WI38 (cell line): ENCODE measurements at regions not wholly inside any gene's neighbourhood (a gene's known extent, or its start where the extent isn't known, plus 50 kb on each side); places are given as distances from the start of the nearest gene placed in this dataset.
A peak's percentile ranks its signal among the peaks of the same experiment; 100 is the strongest.

Experiments
- H3K4me3 ChIP-seq: 2 replicates; pipeline ENCODE4 v1.5.1; 2011; ENCODE audit warnings: low read depth, mild to moderate bottlenecking, control low read depth, low read length
- CTCF ChIP-seq: IDR thresholded peaks from 2 replicates; pipeline ENCODE4 v1.5.1; 2012; ENCODE audit warnings: low read depth, mild to moderate bottlenecking, control low read depth, low read length

GRCh38 chr2:220521551-220521950 lies 894.1 kb downstream of the SLC4A3 start:
- no peak overlapping the region for H3K4me3 ChIP-seq
- no peak for TF ChIP-seq CTCF

GRCh38 chr2:220528180-220528675 lies 900.8 kb downstream of the SLC4A3 start:
- no peak for TF ChIP-seq CTCF
- H3K4me3 ChIP-seq, result no peak overlapping the region

DNA sequence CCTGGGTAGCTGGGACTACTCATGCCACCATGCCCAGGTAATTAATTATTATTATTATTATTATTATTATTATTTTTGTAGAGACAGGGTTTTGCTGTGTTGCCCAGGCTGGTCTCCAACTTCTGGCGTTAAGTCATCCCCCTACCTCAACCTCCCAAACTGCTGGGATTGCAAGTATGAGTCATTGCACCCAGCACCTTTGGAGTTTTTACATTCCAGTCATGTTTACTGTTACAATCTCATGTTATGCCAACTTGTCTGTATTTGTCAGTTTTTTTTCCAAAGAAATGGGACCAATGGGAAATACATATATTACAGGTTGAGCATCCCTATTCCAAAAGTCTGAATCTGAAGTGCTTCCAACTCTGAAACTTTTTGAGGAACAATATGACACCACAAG lies 903.8 kb downstream of the SLC4A3 start:
- H3K4me3 ChIP-seq, result no peak overlapping the region
- TF ChIP-seq CTCF, result no peak

DNA sequence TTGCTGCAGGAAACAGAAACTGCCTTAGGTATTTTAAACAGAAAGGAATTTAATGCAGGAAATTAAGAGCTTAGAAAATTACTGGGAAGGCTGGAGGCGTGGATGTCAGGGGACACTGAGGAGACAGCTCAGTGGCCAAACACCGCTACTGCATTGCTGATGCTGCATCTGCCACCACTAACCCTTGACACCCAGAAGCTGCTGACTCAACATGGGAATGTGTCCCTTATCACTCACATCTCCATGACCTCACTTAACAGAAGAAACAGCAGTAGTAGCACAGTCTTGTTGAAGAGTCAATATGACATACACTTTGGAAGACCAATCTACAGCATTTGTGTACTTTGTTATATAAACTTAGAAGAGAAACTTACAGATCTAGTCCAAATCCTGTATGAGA lies 906.1 kb downstream of the SLC4A3 start:
- peak; percentile 45 for TF ChIP-seq CTCF
- H3K4me3 ChIP-seq, result no peak overlapping the region

DNA sequence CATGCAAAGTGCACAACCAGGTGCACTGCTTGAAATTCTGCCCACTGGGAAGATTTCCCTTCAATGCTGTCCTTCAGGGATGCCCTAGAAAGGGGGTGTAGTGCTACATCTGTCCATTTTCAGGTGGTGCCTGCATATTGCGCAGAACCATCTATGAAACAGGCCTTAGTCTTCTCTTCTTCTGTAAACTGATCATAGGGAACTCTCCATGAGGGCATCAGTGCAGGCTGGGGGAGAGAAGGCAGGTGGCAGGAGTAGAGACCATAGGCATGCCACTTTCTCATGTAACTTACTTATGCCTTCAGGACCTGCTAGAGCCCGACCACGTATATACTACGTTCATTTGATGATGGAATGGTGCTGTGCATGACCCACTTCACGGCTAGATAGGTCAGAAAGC lies 912.1 kb downstream of the SLC4A3 start:
- no peak for TF ChIP-seq CTCF
- H3K4me3 ChIP-seq, result no peak overlapping the region

DNA sequence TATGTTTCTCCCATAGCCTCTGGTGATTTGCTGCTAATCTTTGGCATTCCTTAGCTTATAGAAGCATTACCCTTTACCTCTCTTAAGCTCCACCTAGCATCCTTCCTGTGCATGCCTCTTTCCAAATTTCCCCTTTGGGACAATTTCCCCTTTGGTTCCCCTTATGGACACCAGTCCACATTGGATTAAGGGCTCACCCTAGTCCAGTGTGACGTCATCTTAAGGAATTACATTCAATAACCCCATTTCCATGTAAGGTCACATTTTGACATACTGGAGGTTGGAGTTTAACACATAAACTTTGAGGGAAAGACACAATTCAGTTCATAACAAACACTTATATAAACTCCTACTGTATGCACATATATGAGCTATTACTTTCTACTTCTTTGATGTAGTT lies 916.6 kb downstream of the SLC4A3 start:
- H3K4me3 ChIP-seq, result no peak overlapping the region
- no peak for TF ChIP-seq CTCF

DNA sequence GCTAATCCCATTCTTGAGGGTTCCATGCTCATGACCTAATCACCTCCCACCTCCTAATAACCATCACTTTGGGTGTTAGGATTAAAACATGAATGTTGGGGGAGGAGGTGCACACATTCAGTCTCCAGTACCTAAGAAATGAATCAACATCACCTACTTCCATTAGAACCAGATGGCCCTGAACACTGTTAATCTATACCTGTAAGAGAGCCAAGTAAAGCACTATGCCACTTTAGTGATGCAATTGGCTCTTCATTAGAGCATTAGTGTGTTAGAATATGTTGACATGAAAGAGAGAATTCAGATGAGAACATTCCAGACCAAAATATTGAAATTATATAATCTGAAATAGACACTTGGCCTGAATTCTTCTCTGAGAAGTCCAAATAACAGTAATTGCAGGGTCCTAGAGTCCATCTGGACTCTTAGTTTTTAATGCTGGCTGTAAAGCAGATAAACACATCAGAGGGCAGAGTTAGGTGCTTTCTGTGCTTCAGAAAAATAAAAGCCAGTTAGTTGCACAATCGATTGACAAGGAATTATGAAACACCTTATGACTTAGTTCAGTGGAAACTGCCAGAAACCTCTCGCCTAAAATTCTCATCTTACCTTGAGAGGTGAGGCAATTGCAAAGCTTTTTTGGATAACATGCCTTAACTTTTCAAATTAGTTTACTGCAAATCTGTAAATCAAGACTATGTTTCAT lies 923.7 kb downstream of the SLC4A3 start:
- no peak for TF ChIP-seq CTCF
- no peak overlapping the region for H3K4me3 ChIP-seq
